CD4-positive, alpha-beta T cell treated with Interleukin-6 at 100 ng/mL for 8 hours (primary cell): ENCODE measurements at regions not wholly inside any gene's neighbourhood (a gene's known extent, or its start where the extent isn't known, plus 50 kb on each side); places are given as distances from the start of the nearest gene placed in this dataset.
"Not testable (repeated sequence)": the region's sequence is repeated elsewhere in the genome, so short reads cannot be mapped to it uniquely, and the experiment has no call there.

Experiments
- DNase-seq: peaks from one replicate; pipeline ENCODE4 v3.0.0-alpha.2; 2020; ENCODE audit warnings: mixed read lengths, low spot score

DNA sequence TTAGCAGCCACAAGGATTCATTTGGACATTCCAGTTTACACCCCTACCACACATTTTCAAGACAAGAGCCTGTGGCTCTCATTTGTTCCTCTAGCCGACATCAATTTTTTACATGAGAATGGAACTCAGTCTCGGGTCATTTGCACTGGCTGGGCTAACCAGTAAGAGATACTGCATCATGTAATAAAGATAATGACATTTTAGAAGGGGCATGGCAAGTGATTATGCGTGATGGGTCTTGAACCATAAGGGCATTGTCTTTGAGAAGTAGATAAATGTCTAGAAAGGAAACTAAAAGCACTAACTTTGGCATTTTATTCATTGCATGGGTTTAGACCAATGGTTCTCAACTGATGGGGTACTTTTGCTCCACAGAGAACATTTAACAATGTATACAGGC is 146.0 kb upstream of the GRM7 start:
- DNase-seq, result no peak

GRCh38 chr3:6716420-6716819 is 144.5 kb upstream of the GRM7 start:
- no peak for DNase-seq

DNA sequence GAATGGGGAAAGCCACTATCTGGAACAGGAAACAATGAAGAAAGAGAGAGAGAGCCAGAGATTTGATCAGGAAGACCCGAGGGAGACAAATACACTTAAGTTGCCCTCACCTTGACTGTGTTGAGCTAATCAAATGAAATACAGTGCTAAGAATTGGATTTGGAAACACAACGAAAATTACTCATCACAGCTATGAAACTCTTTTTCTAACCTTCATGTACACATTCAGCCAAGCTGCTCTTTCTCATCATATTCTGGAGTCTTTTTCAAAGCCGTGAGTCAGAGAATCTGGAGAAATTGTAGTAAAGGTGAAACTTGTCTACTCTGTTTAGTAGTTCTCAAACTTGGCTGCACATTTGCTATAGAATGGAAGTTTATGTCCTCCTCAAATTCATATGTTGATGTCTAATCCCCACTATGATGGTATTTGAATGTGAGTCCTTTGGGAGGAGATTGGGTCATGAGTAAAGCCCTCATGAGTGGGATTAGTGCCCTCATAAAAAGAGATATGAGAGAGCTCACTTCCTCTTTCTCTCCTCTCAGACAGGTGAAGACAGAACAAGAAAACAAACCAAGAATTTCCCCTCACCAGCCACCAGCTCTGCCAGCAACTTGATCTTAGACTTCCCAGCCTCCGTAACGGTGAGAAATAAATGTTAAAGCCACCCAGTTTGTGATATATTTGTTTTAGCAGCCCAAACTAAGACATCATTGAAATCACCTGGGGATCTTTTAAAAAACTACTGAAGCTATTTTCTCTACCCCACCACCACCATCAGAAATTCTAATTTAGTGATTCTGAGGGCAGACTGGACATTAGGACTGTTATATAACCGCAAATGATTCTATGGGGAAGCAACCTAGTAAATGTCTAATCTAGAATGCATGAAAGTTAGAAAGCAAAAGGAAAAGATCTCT is 143.6 kb upstream of the GRM7 start:
- no peak for DNase-seq

DNA sequence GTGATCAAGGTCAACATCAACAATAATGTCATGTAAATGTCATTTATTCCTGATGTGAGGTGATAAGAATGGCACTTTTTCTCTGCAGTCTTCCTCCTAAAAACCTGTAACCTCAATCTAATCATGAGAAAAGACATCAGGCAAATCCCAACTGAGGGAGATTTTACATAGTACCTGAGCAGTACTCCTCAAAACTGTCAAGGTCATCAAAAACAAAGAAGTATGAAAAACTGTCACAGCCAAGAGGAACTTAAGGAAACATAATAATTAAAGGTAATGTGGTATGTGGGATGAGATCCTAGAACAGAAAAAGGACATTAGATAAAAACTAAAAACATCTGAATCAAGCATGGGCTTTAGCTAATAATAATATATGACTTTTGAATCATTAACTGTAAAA is 140.9 kb upstream of the GRM7 start:
- DNase-seq, result no peak

DNA sequence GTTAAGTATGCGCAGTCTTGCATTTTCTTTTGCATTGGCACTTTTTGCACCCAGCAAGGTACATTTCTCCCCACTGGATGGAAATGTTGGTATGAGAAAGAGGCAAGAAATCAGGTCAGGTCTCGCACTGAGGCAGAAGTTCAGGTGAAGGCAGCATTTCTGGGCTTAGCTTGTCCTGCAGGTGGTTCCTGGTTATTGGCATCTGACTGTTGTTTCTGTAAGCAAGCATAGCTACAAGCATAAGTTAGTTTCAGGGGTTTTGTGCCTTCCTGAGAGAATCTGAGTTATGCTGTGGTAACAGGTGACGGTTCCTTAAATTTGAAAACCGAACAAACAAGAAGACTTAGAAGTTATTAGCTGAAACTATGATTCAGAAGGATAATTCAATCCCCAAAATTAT is 139.4 kb upstream of the GRM7 start:
- DNase-seq, result no peak

DNA sequence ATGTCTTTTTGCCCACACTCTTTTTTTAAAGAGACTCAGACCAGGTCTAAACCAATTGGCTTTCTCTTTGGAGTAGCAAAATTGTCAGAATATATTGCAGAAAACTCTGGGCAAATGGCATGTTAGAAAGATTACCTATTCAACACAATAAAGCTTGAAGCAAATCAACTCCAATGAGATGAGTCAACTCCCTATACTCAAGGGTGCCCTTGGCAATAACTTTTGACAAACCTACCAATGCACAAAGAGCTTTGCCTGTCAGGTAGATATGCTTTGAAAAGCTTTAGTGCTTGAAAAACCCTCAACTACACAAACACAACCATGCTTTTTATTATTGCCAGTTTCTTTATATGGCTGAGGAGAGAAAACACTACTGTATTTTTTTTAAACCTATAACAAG is 137.7 kb upstream of the GRM7 start:
- no peak for DNase-seq

DNA sequence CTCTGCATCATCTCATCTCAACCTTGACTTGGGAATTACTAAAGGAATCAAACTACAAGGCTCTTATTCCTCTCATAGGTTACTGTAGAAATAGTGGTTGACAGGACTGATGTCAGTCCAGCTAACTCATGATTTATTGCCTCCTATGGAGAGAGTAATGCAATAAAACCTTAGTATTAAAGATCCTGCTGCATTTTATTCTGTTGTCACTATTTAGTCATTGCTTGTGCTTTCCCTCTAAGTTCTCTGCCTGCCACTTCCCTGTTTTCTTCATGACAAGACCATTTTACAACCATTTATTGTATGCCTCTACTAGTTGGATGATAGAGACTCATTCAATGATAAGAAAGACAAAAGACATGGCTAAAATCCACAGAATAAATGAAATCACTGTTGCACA is 134.1 kb upstream of the GRM7 start:
- no peak for DNase-seq

GRCh38 chr3:6732807-6733206 is 128.1 kb upstream of the GRM7 start:
- DNase-seq, result no peak

DNA sequence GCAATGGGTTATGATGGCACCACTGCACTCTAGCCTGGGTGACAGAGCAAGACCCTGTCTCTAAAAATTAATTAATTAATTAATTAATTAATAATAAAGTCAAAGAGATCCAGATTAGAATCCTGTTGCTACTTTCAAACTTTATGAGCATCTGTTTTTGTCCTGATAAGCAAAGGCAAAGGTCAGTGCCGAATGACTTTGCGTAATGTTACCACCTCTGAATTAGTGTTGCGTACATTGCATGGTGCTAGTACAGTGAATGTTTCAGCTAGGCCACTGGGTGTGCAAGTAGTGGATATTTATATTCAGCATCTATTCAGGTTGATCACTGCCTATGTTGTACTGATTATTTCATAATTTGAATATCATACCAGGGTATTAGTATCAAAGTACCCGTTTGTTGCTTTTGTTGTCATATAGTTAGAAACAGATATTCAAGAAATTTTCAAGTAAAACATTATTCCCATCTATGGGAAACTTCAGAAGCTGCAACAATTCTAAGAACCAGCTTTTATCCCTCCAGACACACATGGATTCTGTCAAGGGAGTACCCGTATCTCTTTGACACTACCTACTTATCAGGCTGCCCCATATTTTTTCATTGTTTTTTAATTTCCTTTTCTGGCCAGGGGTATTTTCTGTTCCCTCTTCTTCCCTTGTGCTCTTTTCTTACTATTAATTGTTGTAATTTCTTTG is 127.1 kb upstream of the GRM7 start:
- no peak for DNase-seq

DNA sequence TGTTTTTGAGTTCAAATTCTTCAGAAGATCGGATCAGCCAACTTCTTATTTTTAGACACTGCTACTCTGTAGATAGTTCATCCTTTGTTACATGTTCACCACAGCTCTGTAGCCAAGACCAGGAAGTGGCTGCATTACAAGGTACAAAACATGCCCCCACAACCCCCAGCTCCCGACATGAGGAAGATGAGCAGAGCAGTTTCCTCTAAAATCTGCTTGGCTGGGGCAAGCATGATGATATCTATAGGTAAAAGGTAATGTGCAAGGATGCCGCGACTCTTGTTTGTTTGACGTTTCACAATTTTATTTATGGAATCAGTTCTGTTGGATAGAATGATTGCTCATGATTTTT is 126.5 kb upstream of the GRM7 start:
- no peak for DNase-seq

DNA sequence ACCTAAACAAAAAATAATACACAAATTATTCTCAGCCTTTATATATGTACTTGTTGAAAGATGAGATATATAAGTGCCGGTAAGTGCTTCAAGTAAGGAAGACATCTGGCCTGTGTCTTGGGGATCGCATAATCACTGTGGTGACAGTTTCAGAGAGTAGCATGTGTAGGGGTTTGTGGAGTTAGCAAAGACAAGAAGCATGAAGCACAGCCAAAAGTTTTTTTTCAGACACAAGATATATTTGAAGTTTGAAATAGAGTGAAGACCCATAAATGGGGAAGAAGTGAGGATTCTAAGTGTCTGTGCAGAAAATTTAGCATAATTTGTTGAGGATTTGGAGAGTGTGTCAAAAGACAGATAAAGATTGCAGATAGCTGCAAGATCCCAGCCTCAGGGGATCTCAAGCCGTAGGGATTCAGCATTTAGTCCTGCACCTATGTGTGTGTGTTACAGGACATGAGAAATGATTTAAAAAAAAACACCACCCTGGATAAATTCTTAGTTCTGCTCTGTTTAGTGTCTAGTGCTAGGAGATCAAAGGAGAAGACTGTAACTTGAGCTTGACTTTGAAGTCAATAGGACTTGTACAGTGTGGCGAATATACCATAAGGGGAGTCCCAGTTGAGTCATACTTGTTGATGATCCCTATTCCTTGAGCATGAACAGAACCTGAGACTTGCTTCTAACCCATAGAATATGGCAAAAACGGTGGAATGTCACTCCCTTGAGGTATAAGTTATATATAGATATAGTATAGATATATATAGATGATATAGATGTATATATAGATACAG is 123.9 kb upstream of the GRM7 start:
- DNase-seq, result no peak

DNA sequence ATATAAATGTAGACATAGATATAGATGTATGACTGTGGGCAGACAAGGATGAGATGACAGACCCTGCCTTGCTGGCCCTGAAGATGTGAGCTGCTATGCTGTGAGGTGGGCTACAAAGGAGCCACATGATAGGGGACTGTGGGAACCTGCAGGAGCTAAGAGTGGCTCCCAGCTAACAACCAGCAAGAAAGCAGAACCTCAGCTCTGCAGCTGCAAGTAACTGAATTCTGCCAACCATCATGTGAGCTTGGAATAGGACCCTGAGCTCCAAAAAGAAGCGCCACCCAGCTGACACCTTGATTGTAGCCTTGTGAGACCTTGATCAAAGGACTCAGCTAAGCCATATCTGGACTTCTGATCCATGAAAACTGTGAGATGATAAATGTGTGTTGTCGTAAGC is 123.3 kb upstream of the GRM7 start:
- no peak for DNase-seq

- DNase-seq, result no peak
Observed at GRCh38 chr3:6739288-6739687, 121.6 kb upstream of the GRM7 start.

- no peak for DNase-seq
Observed at GRCh38 chr3:6743067-6743720, 117.7 kb upstream of the GRM7 start.

- no peak for DNase-seq
Observed at GRCh38 chr3:6746443-6746842, 114.5 kb upstream of the GRM7 start.

GRCh38 chr3:6747017-6747416 is 113.9 kb upstream of the GRM7 start:
- no peak for DNase-seq

- DNase-seq, result no peak
Observed at GRCh38 chr3:6750782-6751181, 110.1 kb upstream of the GRM7 start.

GRCh38 chr3:6753536-6753935 is 107.4 kb upstream of the GRM7 start:
- DNase-seq, result no peak

GRCh38 chr3:6769532-6770396 is 91.2 kb upstream of the GRM7 start:
- DNase-seq, result not testable (repeated sequence)

GRCh38 chr3:6770397-6770690 is 90.6 kb upstream of the GRM7 start:
- DNase-seq, result no peak

- no peak for DNase-seq
Observed at GRCh38 chr3:6771171-6771570, 89.7 kb upstream of the GRM7 start.

DNA sequence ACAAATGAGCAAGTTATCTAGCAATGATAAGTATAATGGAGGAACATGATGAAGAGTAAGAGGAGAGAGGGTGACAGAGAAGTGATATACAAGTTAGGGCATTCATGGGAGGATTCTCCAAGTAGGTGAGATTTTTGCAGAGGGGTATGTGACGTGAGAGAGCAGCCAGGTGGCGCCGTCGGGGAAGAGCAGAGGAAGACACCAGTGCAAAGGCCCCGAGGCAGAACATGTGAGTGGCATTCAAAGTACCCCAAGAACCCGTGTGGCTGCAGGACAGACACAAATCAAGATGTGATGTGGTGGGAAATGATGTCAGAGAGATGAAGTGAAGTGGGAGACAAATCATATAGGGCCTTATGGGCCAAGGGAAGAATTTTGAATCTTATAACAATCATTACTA is 81.8 kb upstream of the GRM7 start:
- no peak for DNase-seq
